H1 (cell line): ENCODE measurements at regions not wholly inside any gene's neighbourhood (a gene's known extent, or its start where the extent isn't known, plus 50 kb on each side); places are given as distances from the start of the nearest gene placed in this dataset.

Experiments used
- CTCF ChIA-PET: fragments of 300-600 bp; sonication (Branson Sonifier 250); formaldehyde crosslinking; loops from one replicate; lab custom pipeline; 2021; ENCODE audit not compliant: partially characterized antibody; lab: Charles Lee
- POLR2A ChIA-PET: fragments of 300-600 bp; sonication (Branson Sonifier 250); formaldehyde crosslinking; loops from one replicate; lab custom pipeline; 2021; ENCODE audit warnings: inconsistent platforms; ENCODE audit not compliant: partially characterized antibody; lab: Charles Lee
- DNase-seq, 2 experiments: peaks; one replicate each; pipeline versions ENCODE4 v3.0.0 to v3.0.0-alpha.2; 2010 to 2022; ENCODE audit warnings: low spot score in 2 of 2, low read depth in 1 of 2, mixed read lengths in 1 of 2
- FAIRE-seq: peaks from 2 replicates; lab custom pipeline; 2011; peaks lifted over from hg19 to GRCh38; lab: Jason Lieb, UNC
- H2AFZ ChIP-seq: 2 replicates; pipeline ENCODE4 v1.8.1; 2012; ENCODE audit warnings: low read length, inconsistent platforms
- H2AK5ac ChIP-seq: 2 replicates; pipeline ENCODE4 v1.6.1; 2013; ENCODE audit warnings: low read depth, low read length
- H2BK120ac ChIP-seq: replicated peaks from 2 replicates; pipeline ENCODE3; 2013; ENCODE audit warnings: low read depth, low read length, inconsistent platforms
- H2BK12ac ChIP-seq: 2 replicates; pipeline ENCODE4 v1.6.1; 2013; ENCODE audit warnings: low read depth, low read length
- H2BK15ac ChIP-seq: 2 replicates; pipeline ENCODE4 v1.6.1; 2013; ENCODE audit warnings: low read length
- H2BK20ac ChIP-seq: 2 replicates; pipeline ENCODE4 v1.6.1; 2013; ENCODE audit warnings: low read length
- H2BK5ac ChIP-seq: 2 replicates; pipeline ENCODE4 v1.6.1; 2013; ENCODE audit warnings: low read depth, low read length
- H3K14ac ChIP-seq: 2 replicates; pipeline ENCODE4 v1.6.1; 2013; ENCODE audit warnings: inconsistent platforms; ENCODE audit not compliant: insufficient read length
- H3K18ac ChIP-seq: 2 replicates; pipeline ENCODE4 v1.6.1; 2013; ENCODE audit warnings: low read length; ENCODE audit errors: extremely low read depth
- H3K23ac ChIP-seq: 2 replicates; pipeline ENCODE4 v1.6.1; 2013; ENCODE audit warnings: inconsistent platforms; ENCODE audit not compliant: insufficient read length
- H3K23me2 ChIP-seq: 2 replicates; pipeline ENCODE4 v1.6.1; 2013; ENCODE audit warnings: low read depth, low read length
- H3K27ac ChIP-seq: 2 replicates; pipeline ENCODE4 v1.6.1; 2011; ENCODE audit warnings: low read depth, low read length, inconsistent platforms
- H3K27me3 ChIP-seq, 4 experiments: replicated peaks in 1 of 4; 1 replicate in 1 of 4; 2 replicates in 3 of 4; pipeline versions ENCODE4 v1.6.1 to v1.8.1; 2011 to 2013; ENCODE audit warnings: low read length in 3 of 4, mild to moderate bottlenecking in 3 of 4, inconsistent platforms in 2 of 4, mixed read lengths in 2 of 4, moderate library complexity in 1 of 4; ENCODE audit not compliant: control insufficient read depth in 3 of 4, insufficient read depth in 3 of 4; ENCODE audit errors: extremely low read depth in 1 of 4
- H3K36me3 ChIP-seq, 4 experiments: 2 replicates each; pipeline versions ENCODE4 v1.6.1 to v1.8.1; 2011 to 2013; ENCODE audit warnings: mild to moderate bottlenecking in 4 of 4, low read length in 3 of 4, moderate library complexity in 2 of 4, control low read depth in 1 of 4, inconsistent platforms in 1 of 4; ENCODE audit not compliant: insufficient read depth in 4 of 4, control insufficient read depth in 2 of 4
- H3K4ac ChIP-seq: replicated peaks from 2 replicates; pipeline ENCODE3; 2013; ENCODE audit warnings: low read length, low read depth, mixed read lengths, inconsistent platforms; ENCODE audit not compliant: insufficient read length
- H3K4me1 ChIP-seq, 4 experiments: replicated peaks in 1 of 4; 1 replicate in 1 of 4; 2 replicates in 3 of 4; pipeline versions ENCODE4 v1.6.1 to v1.8.1; 2011 to 2013; ENCODE audit warnings: low read length in 3 of 4, inconsistent platforms in 2 of 4, mixed read lengths in 1 of 4; ENCODE audit not compliant: insufficient read depth in 4 of 4, control insufficient read depth in 3 of 4
- H3K4me2 ChIP-seq, 2 experiments: 2 replicates each; pipeline versions ENCODE4 v1.6.1 to v1.8.1; 2011 to 2013; ENCODE audit warnings: low read depth in 2 of 2, low read length in 2 of 2, control low read depth in 1 of 2, inconsistent platforms in 1 of 2, mild to moderate bottlenecking in 1 of 2; ENCODE audit not compliant: insufficient read depth in 1 of 2
- H3K4me3 ChIP-seq, 4 experiments: fragments of 200-600, 300-600 bp in 1 of 4; sonication (generic), shearing (Covaris generic), sonication (Bioruptor Twin) in 1 of 4; 2 replicates each; pipeline versions ENCODE4 v1.5.1 to v1.8.1; 2011 to 2016; ENCODE audit warnings: low read length in 4 of 4, low read depth in 3 of 4, control low read depth in 2 of 4, inconsistent platforms in 2 of 4, mild to moderate bottlenecking in 2 of 4, mixed read lengths in 1 of 4, moderate library complexity in 1 of 4; ENCODE audit not compliant: insufficient read depth in 2 of 4; ENCODE audit errors: extremely low read depth in 1 of 4
- H3K56ac ChIP-seq: replicated peaks from 2 replicates; pipeline ENCODE3; 2013; ENCODE audit warnings: low read depth, mild to moderate bottlenecking, mixed read lengths, low read length, inconsistent platforms; ENCODE audit not compliant: insufficient read length
- H3K79me1 ChIP-seq: 2 replicates; pipeline ENCODE4 v1.6.1; 2013; ENCODE audit warnings: low read depth, low read length, control low read depth
- H3K79me2 ChIP-seq, 2 experiments: 2 replicates each; pipeline versions ENCODE4 v1.6.1 to v1.8.1; 2012 to 2013; ENCODE audit warnings: low read length in 2 of 2, mild to moderate bottlenecking in 2 of 2, inconsistent platforms in 1 of 2; ENCODE audit not compliant: insufficient read depth in 2 of 2, control insufficient read depth in 1 of 2
- H3K9ac ChIP-seq, 4 experiments: replicated peaks in 1 of 4; 1 replicate in 1 of 4; 2 replicates in 3 of 4; pipeline versions ENCODE4 v1.6.1 to v1.8.1; 2011 to 2013; ENCODE audit warnings: low read depth in 3 of 4, low read length in 3 of 4, control low read depth in 2 of 4, mild to moderate bottlenecking in 2 of 4, moderate library complexity in 2 of 4, inconsistent platforms in 1 of 4; ENCODE audit errors: extremely low read depth in 1 of 4
- H3K9me3 ChIP-seq, 2 experiments: 2 replicates each; pipeline versions ENCODE4 v1.6.1 to v1.8.1; 2012 to 2013; ENCODE audit warnings: mild to moderate bottlenecking in 2 of 2, moderate library complexity in 2 of 2, control low read depth in 1 of 2, inconsistent platforms in 1 of 2, low read depth in 1 of 2, low read length in 1 of 2, mixed read lengths in 1 of 2; ENCODE audit not compliant: insufficient read depth in 2 of 2
- H4K20me1 ChIP-seq, 2 experiments: replicated peaks in 1 of 2; 2 replicates each; pipeline versions ENCODE3 to v1.8.1; 2011 to 2013; ENCODE audit warnings: inconsistent platforms in 2 of 2, low read length in 2 of 2, mild to moderate bottlenecking in 1 of 2; ENCODE audit not compliant: insufficient read depth in 2 of 2, control insufficient read depth in 1 of 2
- H4K5ac ChIP-seq: 2 replicates; pipeline ENCODE4 v1.6.1; 2013; ENCODE audit warnings: low read length, low read depth, mixed read lengths, inconsistent platforms; ENCODE audit not compliant: insufficient read length
- H4K8ac ChIP-seq: 2 replicates; pipeline ENCODE4 v1.8.0; 2013; ENCODE audit warnings: mild to moderate bottlenecking, moderate library complexity, low read length, inconsistent platforms; ENCODE audit not compliant: insufficient read depth; ENCODE audit errors: extremely low read depth
- H4K91ac ChIP-seq: replicated peaks from 2 replicates; pipeline ENCODE3; 2013; ENCODE audit warnings: low read length, mixed read lengths, inconsistent platforms; ENCODE audit not compliant: insufficient read length
- ASH2L ChIP-seq: fragments of 200-600, 300-600 bp; sonication (generic); IDR thresholded peaks from one replicate; pipeline ENCODE4 v1.7.1; 2017; ENCODE audit warnings: low read length
- ATF3 ChIP-seq: IDR thresholded peaks from 2 replicates; pipeline ENCODE4 v1.6.1; 2011; ENCODE audit warnings: low read depth, mild to moderate bottlenecking, low read length; ENCODE audit not compliant: insufficient read depth
- CBX8 ChIP-seq: fragments of 300-800, 300-1000 bp; sonication (generic); IDR thresholded peaks from 2 replicates; pipeline ENCODE4 v1.7.1; 2016; ENCODE audit warnings: low read depth, low read length, borderline replicate concordance
- CHD1 ChIP-seq: IDR thresholded peaks from 2 replicates; pipeline ENCODE4 v1.6.1; 2012; ENCODE audit warnings: low read depth, low read length, improper control_type of control experiment
- JUN ChIP-seq: IDR thresholded peaks from 2 replicates; pipeline ENCODE4 v1.6.1; 2011; ENCODE audit warnings: low read depth, mild to moderate bottlenecking, improper control_type of control experiment, low read length
- KDM5A ChIP-seq: fragments of 200-600 bp; IDR thresholded peaks from 2 replicates; pipeline ENCODE4 v1.7.1; 2012; ENCODE audit warnings: mild to moderate bottlenecking, low read length, inconsistent platforms, mixed read lengths
- SIN3A ChIP-seq, 2 experiments: IDR thresholded peaks in 1 of 2; conservative IDR thresholded peaks in 1 of 2; 2 replicates each; pipeline ENCODE4 v1.6.1; 2011 to 2012; ENCODE audit warnings: low read length in 2 of 2, improper control_type of control experiment in 1 of 2, low read depth in 1 of 2, mild to moderate bottlenecking in 1 of 2
- WGBS, 2 experiments: shearing (Covaris generic) in 1 of 2; methylation state at CpG; one replicate each; pipeline versions ENCODE4 v1.1.6 to v1.1.7; 2013 to 2015; ENCODE audit warnings: low lambda C conversion rate in 2 of 2, mixed read lengths in 2 of 2, inconsistent platforms in 1 of 2, low coverage in 1 of 2, missing lambda C conversion rate in 1 of 2; ENCODE audit not compliant: insufficient replicate concordance in 2 of 2, insufficient coverage in 1 of 2, insufficient read length in 1 of 2; ENCODE audit errors: extremely low coverage in 1 of 2, missing lambda C conversion rate in 1 of 2; 5-methylcytosine and 5-hydroxymethylcytosine counted together

GRCh38 chr3:110165370-110165743 lies 828.0 kb upstream of the DPPA4 start:
- no peak overlapping the region for H3K9ac ChIP-seq

More at GRCh38 chr3:110165370-110165743, 828.0 kb upstream of the DPPA4 start:
- DNase-seq (no peak), FAIRE-seq (no peak)
- H3K27ac ChIP-seq = no peak overlapping the region
- H2BK20ac ChIP-seq = no peak overlapping the region
- peak overlapping the region; percentile 95 for H2BK120ac ChIP-seq
- no peak overlapping the region for H2BK15ac ChIP-seq
- H4K8ac ChIP-seq = no peak overlapping the region
- H4K20me1 ChIP-seq = no peaks in the 10 kb centered on the region
- no peak overlapping the region for H3K23ac ChIP-seq
- ChIA-PET POLR2A (interaction anchor here (0.6 to 0.7 kb wide), 2 partner anchors 50 to 1252 kb away, joined by 3 read pairs; no protein-coding TSS in a partner anchor), CTCF (interaction anchor here (0.6 to 2.2 kb wide), 3 partner anchors 11 to 149 kb away, joined by 3 to 7 read pairs (median 4); no protein-coding TSS in a partner anchor)
- H3K23me2 ChIP-seq = no peaks in the 10 kb centered on the region
- H3K18ac ChIP-seq = no peak overlapping the region
- peak overlapping the region; percentile 37 to 71; a peak in 3 of 4 replicates for H3K4me2 ChIP-seq
- peak overlapping the region; percentile 48 for H4K5ac ChIP-seq
- H3K79me2 ChIP-seq = no peaks in the 10 kb centered on the region
- peaks cover 0 to 8% (median 0%) of the 10 kb centered on the region in 4 experiments; a peak in 4 of 7 replicates for H3K4me1 ChIP-seq
- H2BK12ac ChIP-seq = no peak overlapping the region
- peak overlapping the region; percentile 87 for H3K4ac ChIP-seq
- no peak overlapping the region for H3K56ac ChIP-seq
- no peaks in the 10 kb centered on the region; a peak in 2 of 4 replicates for H3K9me3 ChIP-seq
- H3K79me1 ChIP-seq = no peaks in the 10 kb centered on the region
- H2AK5ac ChIP-seq = no peak overlapping the region
- WGBS, 2 experiments = 25% methylated on average over 3 of the region's 3 CpGs; no CpG with 5 or more reads in 1 of the 2 experiments
- no peak overlapping the region; the same call in 1 of the 2 replicates for H2BK5ac ChIP-seq
- peak overlapping the region; percentile 47 for H2AFZ ChIP-seq
- peak overlapping the region in 1 of 4 experiments; percentile 40; a peak in 3 of 8 replicates for H3K4me3 ChIP-seq
- no peak overlapping the region for H3K14ac ChIP-seq
- H3K36me3 ChIP-seq = no peaks in the 10 kb centered on the region
- H3K27me3 ChIP-seq = peaks cover 0 to 1% (median 0%) of the 10 kb centered on the region in 4 experiments; a peak in 1 of 7 replicates
- TF ChIP-seq ASH2L = no peak
- TF ChIP-seq JUN = no peak
- no peak for TF ChIP-seq CHD1
- TF ChIP-seq KDM5A = no peak
- TF ChIP-seq CBX8 = no peak
- TF ChIP-seq SIN3A (conservative IDR thresholded peaks at IDR 0.05 in 1 of 2, IDR thresholded peaks at IDR 0.05 in 1 of 2; ENCODE audit: low read depth in 1 of 2, low read length in 2 of 2) = no peak
- TF ChIP-seq ATF3 = no peak
- H4K91ac ChIP-seq = no peak overlapping the region
